GM12892 (cell line): ENCODE measurements at regions not wholly inside any gene's neighbourhood (a gene's known extent, or its start where the extent isn't known, plus 50 kb on each side); places are given as distances from the start of the nearest gene placed in this dataset.

ENCODE experiments used
- POLR2A ChIP-seq: IDR thresholded peaks from 2 replicates; pipeline ENCODE4 v1.6.1; 2011; ENCODE audit warnings: low read depth, low read length, control low read depth
- POLR2AphosphoS5 ChIP-seq: IDR thresholded peaks from 2 replicates; pipeline ENCODE4 v1.6.1; 2011; ENCODE audit warnings: low read depth, low read length, control low read depth
- TAF1 ChIP-seq: IDR thresholded peaks from 2 replicates; pipeline ENCODE4 v1.6.1; 2011; ENCODE audit warnings: low read depth, mild to moderate bottlenecking, control low read depth, low read length, borderline replicate concordance

DNA sequence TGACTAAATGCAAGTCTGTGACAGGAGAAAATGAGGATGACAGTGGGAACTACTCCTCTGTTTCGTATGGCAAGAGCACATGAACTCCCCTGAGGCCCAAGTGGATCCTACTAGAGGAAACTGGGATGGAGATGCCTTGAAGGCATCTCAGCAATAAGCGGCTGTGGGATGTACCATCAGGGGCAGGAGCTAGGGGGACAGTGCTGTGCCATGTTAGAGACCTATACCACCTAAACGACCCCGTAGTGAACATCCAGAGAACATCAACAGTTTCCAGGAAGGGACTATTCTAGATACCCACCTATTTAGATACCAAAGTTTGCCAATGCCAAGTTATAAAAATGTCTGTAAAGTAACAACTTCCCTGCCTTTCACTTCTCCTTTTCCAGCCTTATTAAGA is 860.8 kb upstream of the ACVR2A start:
- TF ChIP-seq POLR2A (no peak), TAF1 (no peak), POLR2AphosphoS5 (no peak)
